Sciatic nerve (tissue), 2 donors: ENCODE measurements at regions not wholly inside any gene's neighbourhood (a gene's known extent, or its start where the extent isn't known, plus 50 kb on each side); places are given as distances from the start of the nearest gene placed in this dataset.
"Not testable (repeated sequence)": the region's sequence is repeated elsewhere in the genome, so short reads cannot be mapped to it uniquely, and the experiment has no call there.

Source experiments
- ATAC-seq: fragments of 200-7000 bp; cut with Tn5 transposase; one replicate; pipeline ENCODE4 v1.9.1; 2020; ENCODE audit warnings: mild to moderate bottlenecking, moderate library complexity
- DNase-seq: peaks from one replicate; pipeline ENCODE4 v3.0.0-alpha.2; 2020; ENCODE audit warnings: low spot score
- intact Hi-C: fragments of 100-400 bp; cut with DNase I; formaldehyde crosslinking; loops from one replicate; pipeline ENCODE4 v1.14.2; 2022
- donor health status: DM: no; HTN: no; CAD: no.
- donor health status: DM: no; HTN: no; CAD: no.

DNA sequence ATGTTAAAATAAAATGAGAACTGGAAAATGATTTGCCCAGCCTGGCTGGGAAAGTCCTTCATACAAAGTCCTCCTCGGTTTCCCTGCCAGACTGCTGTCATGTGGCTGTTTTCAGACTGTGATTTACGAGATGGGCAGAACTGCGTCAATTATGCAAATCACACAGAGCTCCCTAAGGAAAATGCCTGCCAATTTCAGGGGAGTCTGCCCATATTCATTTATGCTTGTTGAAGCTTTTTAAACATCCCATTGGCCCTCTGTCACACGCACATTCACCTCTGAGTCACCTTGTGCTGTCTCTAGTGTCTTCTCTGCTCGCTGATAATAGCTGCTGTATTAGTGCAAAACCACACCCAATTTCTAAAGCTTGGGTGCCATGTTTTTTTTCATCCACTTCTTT, 81.7 kb upstream of the FAM20A start:
- intact Hi-C loops = no loop called here
- ATAC-seq = no peak
- DNase-seq = no peak

DNA sequence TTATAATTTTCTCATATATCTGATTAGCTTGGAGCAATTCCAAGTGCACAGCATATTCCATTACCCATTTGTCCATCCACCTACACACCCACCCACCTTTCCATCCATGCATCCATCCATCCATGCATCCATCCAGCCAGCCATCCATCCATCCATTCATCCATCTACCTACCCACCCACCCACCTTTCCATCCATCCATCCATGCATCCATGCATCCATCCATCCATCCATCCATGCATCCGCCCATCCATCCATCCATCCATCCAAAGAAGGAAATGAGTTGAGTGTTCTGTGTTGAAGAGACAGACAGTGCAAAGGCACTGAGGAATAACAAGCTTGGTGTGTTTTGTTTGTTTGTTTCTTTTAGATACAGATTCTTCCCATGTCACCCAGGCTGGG, 78.7 kb upstream of the FAM20A start:
- intact Hi-C loops = loop anchor here (1.0 kb wide), 1 partner anchor 49 kb away; no protein-coding TSS in a partner anchor
- DNase-seq (no peak), ATAC-seq (no peak)

DNA sequence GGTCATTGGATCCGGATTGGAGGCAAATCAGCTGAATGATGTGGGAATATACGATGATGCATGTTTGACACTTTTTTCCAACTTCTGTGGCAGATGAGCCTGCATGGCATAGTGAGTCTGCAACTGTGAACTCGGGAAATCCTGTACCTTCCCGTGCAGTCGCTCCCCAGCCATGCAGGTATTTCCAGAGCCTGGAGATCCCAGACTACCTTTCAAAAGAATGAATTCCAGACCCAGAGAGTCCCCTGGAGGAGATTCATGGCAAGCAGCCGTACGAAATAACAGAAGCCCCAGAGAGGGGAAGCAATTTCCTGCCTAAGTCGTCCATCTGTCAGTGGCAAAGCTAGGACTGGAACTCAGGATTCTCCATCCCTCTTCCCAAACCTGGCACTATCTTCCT, 75.7 kb upstream of the FAM20A start:
- no peak for DNase-seq
- no peak for ATAC-seq
- intact Hi-C loops = no loop called here

DNA sequence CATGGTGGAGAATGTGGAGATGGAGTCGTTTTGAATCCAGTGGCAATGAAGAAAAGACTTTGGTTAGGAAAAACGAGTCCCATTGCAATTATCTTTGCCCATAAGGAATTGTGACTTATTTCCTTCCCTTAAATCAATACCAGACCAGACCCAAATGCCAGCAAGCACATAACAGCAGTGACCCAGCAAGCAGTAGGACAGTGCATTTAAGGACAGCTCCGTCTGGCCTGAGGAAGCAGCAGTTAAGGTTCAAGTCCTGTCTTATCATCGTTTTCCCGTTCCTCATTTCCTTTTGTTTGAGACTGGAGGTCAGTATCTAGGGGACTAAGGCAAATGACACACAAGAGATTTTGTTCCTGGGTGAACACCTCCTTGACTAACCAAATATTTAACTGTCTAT, 74.6 kb upstream of the FAM20A start:
- DNase-seq (no peak), ATAC-seq (peak; percentile 24)
- intact Hi-C loops = no loop called here

DNA sequence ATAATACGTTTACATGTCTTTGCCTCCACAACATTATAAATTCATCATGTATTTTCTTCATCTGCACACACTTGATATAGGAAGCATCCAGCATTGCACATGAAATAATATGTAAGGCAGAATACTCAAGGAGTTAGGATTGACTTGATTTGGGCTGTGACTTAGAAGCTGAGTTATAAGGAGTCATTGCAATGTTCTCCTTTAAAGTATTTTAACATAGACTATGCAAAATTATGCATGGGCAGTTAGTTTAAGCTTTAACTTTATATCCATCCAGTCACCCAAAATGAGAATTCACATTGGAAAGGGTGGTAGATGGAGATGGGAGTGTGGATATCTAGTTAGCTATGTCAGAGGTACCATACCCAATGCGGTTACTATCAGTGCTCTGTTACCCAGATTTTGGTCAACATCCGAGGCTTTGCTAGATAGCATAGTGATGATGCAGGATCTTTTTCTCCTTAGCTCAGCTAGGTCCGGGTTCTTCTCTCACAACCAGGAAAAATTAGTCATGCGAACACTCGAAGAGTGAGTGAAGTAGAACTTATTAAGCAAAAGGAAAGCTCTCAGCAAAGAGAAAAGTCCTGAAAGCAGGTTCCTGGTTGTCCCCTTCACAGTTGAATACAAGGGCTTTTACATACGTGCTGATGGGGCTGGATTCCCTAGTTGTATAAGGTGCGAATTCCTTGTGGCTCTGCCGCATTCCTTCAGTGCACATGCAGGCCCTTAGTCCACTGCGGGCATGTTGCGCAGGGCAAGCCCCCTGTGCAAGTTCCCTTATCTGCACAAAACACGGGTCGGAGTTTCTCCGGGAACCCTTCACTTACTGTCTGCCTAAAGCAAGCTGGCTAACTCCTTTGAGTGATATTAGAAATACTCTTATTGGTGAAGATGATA, 73.1 kb upstream of the FAM20A start:
- ATAC-seq (no peak), DNase-seq (no peak)
- intact Hi-C loops = no loop called here

DNA sequence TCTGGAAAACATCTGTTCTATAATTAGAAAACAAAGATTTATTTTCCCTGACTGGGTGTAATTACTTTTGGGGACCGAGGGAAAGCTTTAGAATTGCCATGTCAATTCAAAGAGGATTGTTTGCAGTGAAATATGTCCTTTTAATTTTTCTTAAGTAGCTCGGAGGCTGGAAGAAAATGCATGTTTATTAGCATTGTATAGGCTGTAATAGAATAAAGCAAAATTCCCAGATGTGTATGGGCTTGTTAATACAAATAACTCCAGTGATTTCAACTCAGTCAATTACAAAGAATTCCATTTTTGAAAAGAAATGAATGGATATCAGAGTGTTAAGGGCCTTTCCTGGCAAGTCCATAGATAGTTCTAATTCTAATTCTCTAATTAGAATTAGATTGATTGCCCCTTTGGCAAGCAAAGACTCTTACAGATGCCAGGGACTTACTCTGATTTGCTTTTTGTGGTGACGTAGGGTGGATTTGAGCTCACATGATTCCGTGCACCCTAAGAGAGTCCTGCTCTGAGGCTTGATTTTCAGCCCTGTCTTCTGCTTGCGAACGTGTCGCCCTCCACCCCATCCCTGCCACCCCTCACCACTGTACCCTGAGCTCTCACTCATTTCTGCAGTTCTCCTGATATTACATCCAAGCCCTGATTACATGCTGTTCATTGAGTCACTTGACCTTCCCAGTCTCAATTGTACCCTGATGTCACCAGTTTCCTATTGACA, 70.0 kb upstream of the FAM20A start:
- intact Hi-C loops = no loop called here
- DNase-seq (no peak), ATAC-seq (no peak)

DNA sequence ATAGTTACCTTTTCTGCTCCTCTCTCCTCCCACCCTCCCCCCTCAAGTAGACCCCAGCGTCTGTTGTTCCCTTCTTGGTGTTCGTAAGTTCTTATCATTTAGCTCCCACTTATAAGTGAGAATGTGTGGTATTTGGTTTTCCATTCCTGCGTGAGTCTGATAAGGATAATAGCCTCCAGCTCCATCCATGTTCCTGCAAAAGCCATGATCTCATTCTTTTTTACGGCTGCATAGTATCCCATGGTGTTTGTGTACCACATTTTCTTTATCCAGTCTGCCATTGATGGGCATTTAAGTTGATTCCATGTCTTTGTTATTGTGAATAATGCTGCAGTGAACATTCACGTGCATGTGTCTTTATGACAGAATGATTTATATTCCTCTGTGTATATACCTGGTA, 65.3 kb upstream of the FAM20A start:
- ATAC-seq, DNase-seq, intact Hi-C loops: not testable (repeated sequence)

DNA sequence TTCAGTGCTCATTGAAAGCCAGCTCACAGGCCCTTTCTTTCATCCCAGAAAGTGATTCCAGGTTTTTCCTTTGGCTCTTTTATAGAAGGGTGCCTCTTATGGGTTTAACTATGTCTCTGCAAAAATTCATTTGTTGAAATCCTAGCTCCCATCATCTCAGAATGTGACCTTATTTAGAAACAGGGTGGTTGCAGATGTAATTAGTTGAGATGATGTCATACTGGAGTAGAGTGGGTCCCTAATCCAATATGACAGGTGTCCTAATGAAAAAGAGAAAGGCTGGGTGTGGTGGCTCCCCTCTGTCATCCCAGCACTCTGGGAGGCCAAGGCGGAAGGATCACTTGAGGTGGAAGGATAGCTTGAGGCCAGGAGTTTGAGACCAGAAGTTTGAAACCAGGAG, 64.2 kb upstream of the FAM20A start:
- no peak for ATAC-seq
- no peak for DNase-seq
- intact Hi-C loops = no loop called here

DNA sequence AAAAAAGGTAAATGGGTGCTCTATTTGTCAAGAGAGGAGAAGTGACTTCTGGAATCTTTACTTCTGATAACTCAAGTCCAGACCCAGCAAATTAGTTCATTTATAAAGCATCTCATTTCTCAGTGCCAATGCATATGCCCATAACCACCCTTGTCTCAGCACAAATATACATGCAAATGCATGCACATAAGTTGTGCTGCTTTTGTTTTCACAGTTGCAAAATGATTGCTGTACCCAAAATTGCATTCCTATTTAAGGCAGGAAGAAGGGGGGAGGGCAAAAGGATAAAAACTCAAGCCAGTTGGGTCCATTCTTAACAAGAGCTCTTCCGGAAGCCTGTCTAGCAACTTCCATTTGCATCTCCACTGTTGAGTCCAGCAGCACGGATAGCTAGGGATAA, 61.3 kb upstream of the FAM20A start:
- intact Hi-C loops = no loop called here
- no peak for DNase-seq

DNA sequence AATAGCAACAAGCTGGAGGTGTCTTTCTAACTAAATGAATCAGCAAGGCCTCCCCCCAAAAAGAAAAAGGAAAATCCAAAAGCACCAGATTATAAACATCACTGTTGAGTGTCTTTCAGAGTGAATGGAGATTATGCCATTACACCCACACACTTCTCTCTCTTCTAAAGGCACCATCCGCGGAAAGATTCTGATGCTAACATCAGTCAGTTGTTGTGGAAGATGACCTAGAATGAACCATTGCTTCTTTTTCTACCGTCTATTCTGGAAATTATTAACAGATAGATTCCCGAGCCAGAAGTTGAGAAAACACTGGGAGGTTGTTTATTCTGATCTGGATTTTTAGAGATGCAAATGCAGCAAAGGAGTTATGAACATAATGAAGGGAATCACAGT, 60.9 kb upstream of the FAM20A start:
- no peak for ATAC-seq
- DNase-seq = no peak
- intact Hi-C loops = no loop called here

More for the DNA sequence above, 61.3 kb upstream of the FAM20A start:
- no peak for ATAC-seq

DNA sequence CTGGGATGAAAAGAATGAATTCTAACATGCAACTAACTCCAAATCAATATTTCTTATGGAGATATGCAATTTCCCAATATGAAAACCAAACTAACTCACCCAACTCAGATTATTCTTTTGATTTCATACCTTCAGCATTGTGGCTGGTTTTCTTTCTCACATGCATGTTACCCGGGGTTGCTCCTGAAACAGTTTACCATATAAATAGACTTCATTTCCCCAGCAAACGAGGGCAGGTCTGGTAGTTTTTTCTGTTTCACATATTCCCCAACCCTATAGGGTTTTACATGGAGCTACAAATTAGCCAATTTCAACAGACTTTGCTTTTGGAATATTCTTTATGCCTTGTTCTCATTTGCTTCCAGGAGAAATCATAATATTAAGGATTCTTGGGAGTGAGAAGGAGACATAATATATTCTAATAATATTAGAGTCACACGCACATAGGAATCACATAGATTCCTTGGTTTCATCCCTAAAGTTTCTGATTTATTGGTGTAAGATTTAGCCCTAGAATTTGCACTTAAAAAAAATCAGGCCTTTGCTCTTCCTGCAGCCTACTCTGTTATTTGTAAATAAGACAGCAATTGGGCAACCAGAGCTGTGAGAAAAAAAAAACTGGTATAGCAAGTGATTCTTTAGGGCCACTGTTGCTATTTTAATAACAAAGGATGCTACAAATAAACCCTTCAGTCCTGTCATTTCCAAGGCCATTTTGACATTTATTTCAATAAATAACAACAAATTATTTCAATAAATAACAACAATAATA, 60.3 kb upstream of the FAM20A start:
- intact Hi-C loops = no loop called here
- ATAC-seq = no peak
- no peak for DNase-seq

DNA sequence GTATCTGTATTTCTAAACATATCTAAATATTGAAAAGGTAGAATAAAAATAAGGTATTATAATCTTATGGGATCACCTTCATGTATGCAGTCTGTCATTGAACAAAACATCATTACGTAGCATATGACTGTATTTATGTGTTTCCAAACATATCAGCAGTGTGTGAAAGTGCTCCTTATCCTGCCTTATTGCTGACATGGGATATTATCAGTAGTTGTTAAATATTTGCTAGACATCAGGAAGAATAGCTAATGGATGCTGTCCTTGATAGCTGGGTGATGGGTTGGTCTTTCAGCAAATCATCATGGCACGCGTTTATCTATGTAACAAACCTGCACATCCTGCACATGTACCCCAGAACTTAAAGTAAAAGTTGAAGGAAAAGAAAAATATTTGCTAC, 59.1 kb upstream of the FAM20A start:
- intact Hi-C loops = no loop called here
- no peak for ATAC-seq
- DNase-seq = no peak

DNA sequence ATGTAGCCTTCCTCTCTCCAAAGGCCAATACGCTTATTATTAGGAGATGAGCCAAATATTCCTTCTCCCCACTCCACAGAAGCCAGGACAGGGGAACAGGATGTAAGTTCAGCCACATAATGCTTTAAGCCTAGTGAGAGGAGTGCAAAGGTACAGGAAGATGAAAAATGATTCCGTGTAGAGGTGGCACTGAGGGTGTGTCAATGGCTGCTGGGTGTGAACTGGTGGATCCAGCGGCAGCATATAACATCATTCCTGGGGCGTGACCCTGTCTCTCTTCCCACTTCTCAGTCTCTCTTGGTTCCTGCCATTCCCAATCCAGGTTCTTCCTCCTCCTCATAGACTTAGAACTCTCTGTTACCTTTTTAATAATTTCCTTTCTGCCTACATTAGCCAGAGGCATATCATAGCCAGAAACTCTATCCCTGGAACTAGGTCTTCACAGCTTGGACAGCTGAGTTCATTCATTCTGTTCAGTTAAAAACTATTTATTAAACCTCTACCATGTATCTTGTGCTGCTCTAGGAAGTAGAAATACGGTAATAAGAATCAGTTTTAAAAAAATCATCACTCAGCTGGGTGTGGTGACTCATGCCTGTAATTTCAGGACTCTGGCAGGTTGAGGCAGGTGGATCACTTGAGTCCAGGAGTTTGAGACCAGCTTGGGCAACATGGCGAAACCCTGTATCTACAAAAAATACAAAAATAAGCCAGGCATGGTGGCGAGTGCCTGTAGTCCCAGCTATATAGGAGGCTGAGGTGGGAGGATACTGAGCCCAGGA, 58.0 kb upstream of the FAM20A start:
- DNase-seq (no peak), ATAC-seq (no peak)
- intact Hi-C loops = no loop called here

DNA sequence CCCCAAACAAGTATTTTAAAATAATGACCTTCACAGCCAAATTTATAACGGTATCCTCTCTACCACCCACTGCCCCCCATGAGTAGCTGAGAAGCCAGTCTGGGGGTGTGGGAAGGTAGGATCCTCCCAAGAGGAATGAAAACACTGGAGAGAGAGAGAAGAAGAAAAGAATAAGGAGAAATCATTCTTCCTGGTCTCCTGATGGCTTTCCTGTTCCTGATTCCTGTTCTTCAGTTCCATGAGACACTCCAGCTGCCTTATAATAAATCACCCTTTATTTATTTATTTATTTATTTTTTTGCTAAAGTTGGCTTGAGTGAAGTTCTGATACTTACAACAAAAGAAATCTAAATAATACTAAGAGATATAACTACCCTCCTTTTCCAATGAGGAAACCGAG, 56.4 kb upstream of the FAM20A start:
- DNase-seq = no peak
- intact Hi-C loops = no loop called here
- ATAC-seq = no peak

DNA sequence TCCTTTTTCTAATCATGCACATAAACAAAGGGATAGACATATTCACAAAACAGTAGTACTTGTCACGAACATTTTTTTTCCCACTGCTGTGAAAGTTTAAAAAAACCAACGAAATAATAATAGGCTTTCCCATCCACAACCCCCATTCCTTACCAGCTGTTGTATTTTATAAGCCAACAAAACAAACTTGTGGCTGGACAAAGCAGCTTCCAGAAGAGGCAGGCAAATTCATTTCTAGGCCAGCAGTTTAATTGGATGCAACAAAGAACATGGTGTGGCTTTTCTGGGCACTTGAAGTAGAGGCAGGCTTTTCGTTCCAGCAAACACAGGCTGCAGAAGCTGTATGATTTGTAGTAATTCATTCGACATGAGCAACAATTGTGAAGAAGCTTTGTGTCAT, 56.0 kb upstream of the FAM20A start:
- intact Hi-C loops = no loop called here
- DNase-seq (no peak), ATAC-seq (peak; percentile 28)

DNA sequence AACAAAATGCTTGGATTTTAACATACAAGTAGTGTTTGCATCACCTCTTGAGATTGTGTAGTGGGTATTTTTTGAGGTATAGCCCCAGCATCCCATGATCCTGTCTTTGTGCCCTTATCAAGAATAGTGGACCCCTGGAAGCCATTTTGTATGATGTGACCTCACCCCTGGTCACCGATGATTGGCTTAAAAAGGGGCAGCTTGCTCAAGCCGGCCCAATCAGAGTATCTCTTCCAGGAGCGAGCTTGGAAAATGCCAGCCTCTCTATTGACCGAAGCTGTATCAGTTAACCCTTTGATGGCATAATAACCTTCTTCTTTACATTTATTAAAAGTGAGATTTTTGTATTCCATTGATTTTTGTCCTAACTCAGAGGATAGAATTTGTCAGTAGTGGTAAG, 55.5 kb upstream of the FAM20A start:
- ATAC-seq (no peak), DNase-seq (no peak)
- intact Hi-C loops = no loop called here
